ENCODE measurements at regions not wholly inside any gene's neighbourhood (a gene's known extent, or its start where the extent isn't known, plus 50 kb on each side); places are given as distances from the start of the nearest gene placed in this dataset.
"Not testable (repeated sequence)": the region's sequence is repeated elsewhere in the genome, so short reads cannot be mapped to it uniquely, and the experiment has no call there.

DNA sequence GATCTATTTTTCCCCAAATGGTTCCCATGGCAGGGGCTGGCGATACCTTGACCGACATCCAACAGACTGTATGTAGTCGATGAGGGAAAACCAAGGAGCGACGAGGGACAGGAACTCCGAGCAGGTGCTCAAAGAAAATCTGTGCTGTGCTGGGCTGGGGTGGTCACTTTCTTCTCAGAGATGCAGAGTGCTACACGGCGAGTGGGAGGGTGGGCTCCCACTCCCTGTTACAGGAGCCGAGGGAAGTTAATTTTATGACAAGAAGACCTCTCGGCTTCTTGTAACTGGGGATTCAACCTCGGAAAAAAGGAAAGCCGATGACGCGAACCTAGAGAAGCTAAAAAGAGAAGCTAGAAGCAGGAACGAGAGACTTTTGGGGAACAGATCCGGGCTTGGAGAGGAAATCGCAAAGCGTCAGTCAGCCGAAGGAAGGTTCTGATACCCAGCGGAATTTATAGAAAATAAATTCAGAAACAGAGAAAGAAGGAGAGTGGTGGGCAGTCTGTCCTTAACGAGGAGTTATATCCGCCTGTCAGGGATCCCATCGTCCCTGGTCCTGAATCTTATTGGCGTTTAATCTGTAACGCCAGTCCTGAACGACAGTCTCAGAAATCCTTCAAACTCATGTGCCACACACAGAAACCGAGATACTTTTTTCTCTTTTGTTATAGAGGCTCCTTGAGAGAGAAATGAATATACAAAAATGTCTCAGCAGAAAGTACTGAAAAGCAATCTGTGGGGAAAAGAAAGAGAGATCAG is 84.6 kb upstream of the ZNF322 start:
- Mint-ChIP-seq H3K27ac (no peak overlapping the region), H3K36me3 (ENCODE audit: low read depth) (peaks cover 3% of the 10 kb centered on the region; the same call in 1 of the 3 replicates), H3K27me3 (ENCODE audit: insufficient read depth, low read depth, poor library complexity) (peaks cover 41% of the 10 kb centered on the region), H3K9me3 (peaks cover 5% of the 10 kb centered on the region; the same call in 2 of the 3 replicates), H3K4me3 (peak overlapping the region; percentile 88), H3K4me1 (peaks cover 30% of the 10 kb centered on the region)
- peak overlapping the region; percentile 99 for H2AFZ ChIP-seq
- peak overlapping the region; percentile 99 for H3K4me2 ChIP-seq
- H3K36me3 ChIP-seq (ENCODE audit: insufficient read depth): no peaks in the 10 kb centered on the region
- H3K27me3 ChIP-seq (ENCODE audit: insufficient read depth): peaks cover 44% of the 10 kb centered on the region
- peaks cover 16% of the 10 kb centered on the region for H3K4me1 ChIP-seq (ENCODE audit: insufficient read depth)
- TF ChIP-seq, protein P1, sequence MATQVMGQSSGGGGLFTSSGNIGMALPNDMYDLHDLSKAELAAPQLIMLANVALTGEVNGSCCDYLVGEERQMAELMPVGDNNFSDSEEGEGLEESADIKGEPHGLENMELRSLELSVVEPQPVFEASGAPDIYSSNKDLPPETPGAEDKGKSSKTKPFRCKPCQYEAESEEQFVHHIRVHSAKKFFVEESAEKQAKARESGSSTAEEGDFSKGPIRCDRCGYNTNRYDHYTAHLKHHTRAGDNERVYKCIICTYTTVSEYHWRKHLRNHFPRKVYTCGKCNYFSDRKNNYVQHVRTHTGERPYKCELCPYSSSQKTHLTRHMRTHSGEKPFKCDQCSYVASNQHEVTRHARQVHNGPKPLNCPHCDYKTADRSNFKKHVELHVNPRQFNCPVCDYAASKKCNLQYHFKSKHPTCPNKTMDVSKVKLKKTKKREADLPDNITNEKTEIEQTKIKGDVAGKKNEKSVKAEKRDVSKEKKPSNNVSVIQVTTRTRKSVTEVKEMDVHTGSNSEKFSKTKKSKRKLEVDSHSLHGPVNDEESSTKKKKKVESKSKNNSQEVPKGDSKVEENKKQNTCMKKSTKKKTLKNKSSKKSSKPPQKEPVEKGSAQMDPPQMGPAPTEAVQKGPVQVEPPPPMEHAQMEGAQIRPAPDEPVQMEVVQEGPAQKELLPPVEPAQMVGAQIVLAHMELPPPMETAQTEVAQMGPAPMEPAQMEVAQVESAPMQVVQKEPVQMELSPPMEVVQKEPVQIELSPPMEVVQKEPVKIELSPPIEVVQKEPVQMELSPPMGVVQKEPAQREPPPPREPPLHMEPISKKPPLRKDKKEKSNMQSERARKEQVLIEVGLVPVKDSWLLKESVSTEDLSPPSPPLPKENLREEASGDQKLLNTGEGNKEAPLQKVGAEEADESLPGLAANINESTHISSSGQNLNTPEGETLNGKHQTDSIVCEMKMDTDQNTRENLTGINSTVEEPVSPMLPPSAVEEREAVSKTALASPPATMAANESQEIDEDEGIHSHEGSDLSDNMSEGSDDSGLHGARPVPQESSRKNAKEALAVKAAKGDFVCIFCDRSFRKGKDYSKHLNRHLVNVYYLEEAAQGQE (IDR thresholded peaks at IDR 0.05; ENCODE audit: unreplicated experiment): no peak
- TF ChIP-seq EZH2 (IDR thresholded peaks at IDR 0.05; ENCODE audit: low read depth, unreplicated experiment) (peak; percentile 50), JUNB (IDR thresholded peaks at IDR 0.05; ENCODE audit: unreplicated experiment) (no peak), ZNF331 (CRISPR knock-in tag; IDR thresholded peaks at IDR 0.05; ENCODE audit: low read depth) (no peak), CREB1 (CRISPR knock-in tag; IDR thresholded peaks at IDR 0.05; ENCODE audit: low read depth) (no peak), NANOG (IDR thresholded peaks at IDR 0.05; ENCODE audit: borderline replicate concordance) (no peak)
- TF ChIP-seq, protein P2, sequence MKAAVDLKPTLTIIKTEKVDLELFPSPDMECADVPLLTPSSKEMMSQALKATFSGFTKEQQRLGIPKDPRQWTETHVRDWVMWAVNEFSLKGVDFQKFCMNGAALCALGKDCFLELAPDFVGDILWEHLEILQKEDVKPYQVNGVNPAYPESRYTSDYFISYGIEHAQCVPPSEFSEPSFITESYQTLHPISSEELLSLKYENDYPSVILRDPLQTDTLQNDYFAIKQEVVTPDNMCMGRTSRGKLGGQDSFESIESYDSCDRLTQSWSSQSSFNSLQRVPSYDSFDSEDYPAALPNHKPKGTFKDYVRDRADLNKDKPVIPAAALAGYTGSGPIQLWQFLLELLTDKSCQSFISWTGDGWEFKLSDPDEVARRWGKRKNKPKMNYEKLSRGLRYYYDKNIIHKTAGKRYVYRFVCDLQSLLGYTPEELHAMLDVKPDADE (IDR thresholded peaks at IDR 0.05): no peak
- DNase-seq (ENCODE audit: low spot score) (peak; percentile 55), ATAC-seq (peak; percentile 67)
- peak overlapping the region; percentile 93 for H3K4me3 ChIP-seq
- no peak overlapping the region for H3K27ac ChIP-seq (ENCODE audit: low read depth)
- H4K20me1 ChIP-seq (replicated peaks; ENCODE audit: insufficient read depth): no peaks in the 10 kb centered on the region
- no peaks in the 10 kb centered on the region for H3K79me2 ChIP-seq (replicated peaks; ENCODE audit: insufficient read depth)
- peaks cover 13% of the 10 kb centered on the region; the same call in 1 of the 2 replicates for H3K9me2 ChIP-seq (ENCODE audit: insufficient read depth)
- H3F3A ChIP-seq (replicated peaks; ENCODE audit: low read depth): peaks cover 24% of the 10 kb centered on the region

- Mint-ChIP-seq H3K4me1 (peaks cover 30% of the 10 kb centered on the region), H3K27me3 (ENCODE audit: insufficient read depth, low read depth, poor library complexity) (peaks cover 48% of the 10 kb centered on the region), H3K4me3 (peak overlapping the region; percentile 88)
- not testable (repeated sequence) for H3K9me2 ChIP-seq (ENCODE audit: insufficient read depth); H3K79me2 ChIP-seq (replicated peaks; ENCODE audit: insufficient read depth); H3K9me3 Mint-ChIP-seq; H3K27ac Mint-ChIP-seq; ATAC-seq; H4K20me1 ChIP-seq (replicated peaks; ENCODE audit: insufficient read depth); H3K27ac ChIP-seq (ENCODE audit: low read depth); H3K36me3 Mint-ChIP-seq (ENCODE audit: low read depth); DNase-seq (ENCODE audit: low spot score); H3K36me3 ChIP-seq (ENCODE audit: insufficient read depth)
- Histone ChIP-seq H3K4me2 (peak overlapping the region; percentile 99), H2AFZ (peak overlapping the region; percentile 99), H3K27me3 (ENCODE audit: insufficient read depth) (peaks cover 47% of the 10 kb centered on the region), H3F3A (replicated peaks; ENCODE audit: low read depth) (peaks cover 17% of the 10 kb centered on the region), H3K4me1 (ENCODE audit: insufficient read depth) (peaks cover 16% of the 10 kb centered on the region), H3K4me3 (peak overlapping the region; percentile 93)
These were observed 85.3 kb upstream of the ZNF322 start for GRCh38 chr6:26744837-26745282.

GRCh38 chr6:26745964-26746363 is 86.4 kb upstream of the ZNF322 start:
- not testable (repeated sequence) for H3K4me2 ChIP-seq; H3K36me3 ChIP-seq (ENCODE audit: insufficient read depth); H3K36me3 Mint-ChIP-seq (ENCODE audit: low read depth); H3K79me2 ChIP-seq (replicated peaks; ENCODE audit: insufficient read depth); H3K9me2 ChIP-seq (ENCODE audit: insufficient read depth); H3K27ac ChIP-seq (ENCODE audit: low read depth); ATAC-seq; H3K27ac Mint-ChIP-seq; H3F3A ChIP-seq (replicated peaks; ENCODE audit: low read depth); H3K4me3 ChIP-seq; H3K9me3 Mint-ChIP-seq; H4K20me1 ChIP-seq (replicated peaks; ENCODE audit: insufficient read depth); H2AFZ ChIP-seq; DNase-seq (ENCODE audit: low spot score)
- peaks cover 16% of the 10 kb centered on the region for H3K4me1 ChIP-seq (ENCODE audit: insufficient read depth)
- Mint-ChIP-seq H3K4me3 (peak overlapping the region; percentile 88; the same call in 1 of the 3 replicates), H3K4me1 (peaks cover 34% of the 10 kb centered on the region), H3K27me3 (ENCODE audit: insufficient read depth, low read depth, poor library complexity) (peaks cover 52% of the 10 kb centered on the region)
- peaks cover 58% of the 10 kb centered on the region for H3K27me3 ChIP-seq (ENCODE audit: insufficient read depth)

DNA sequence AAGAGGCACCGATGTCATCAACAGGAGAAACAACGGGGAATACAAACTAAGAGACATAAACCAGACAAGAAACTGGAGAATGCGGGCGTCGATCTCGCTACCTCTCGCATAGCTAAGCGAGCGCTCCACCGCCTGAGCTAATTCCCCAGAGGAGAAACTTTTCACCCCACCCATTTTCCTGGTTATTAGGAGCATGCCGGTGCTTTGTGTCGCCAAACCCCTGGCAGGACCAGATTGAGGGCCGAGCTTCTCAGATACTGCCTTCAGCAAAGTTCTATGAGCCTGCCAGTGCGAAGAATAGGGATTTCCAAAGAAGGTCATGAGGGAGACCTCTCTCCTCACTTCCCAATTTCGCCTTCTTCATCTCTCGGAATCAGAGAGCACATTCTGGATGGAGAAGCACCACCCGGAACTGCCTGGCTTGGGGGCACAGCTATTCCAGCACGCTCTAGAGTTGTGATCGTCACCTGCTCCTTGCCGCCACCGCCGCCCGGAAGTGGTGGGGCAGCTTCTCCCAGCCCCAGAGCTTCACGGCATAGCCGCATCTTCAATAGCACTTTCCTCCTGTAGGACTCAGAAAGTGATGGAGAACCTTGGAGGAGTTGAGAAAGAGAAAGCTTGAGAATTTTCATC is 89.7 kb upstream of the ZNF322 start:
- not testable (repeated sequence) for H3K27ac ChIP-seq (ENCODE audit: low read depth); H3K36me3 ChIP-seq (ENCODE audit: insufficient read depth); H3K27ac Mint-ChIP-seq; H3K9me3 Mint-ChIP-seq; H3K9me2 ChIP-seq (ENCODE audit: insufficient read depth); H4K20me1 ChIP-seq (replicated peaks; ENCODE audit: insufficient read depth); H3F3A ChIP-seq (replicated peaks; ENCODE audit: low read depth); H3K36me3 Mint-ChIP-seq (ENCODE audit: low read depth); H3K79me2 ChIP-seq (replicated peaks; ENCODE audit: insufficient read depth)
- peak; percentile 83 for ATAC-seq
- Mint-ChIP-seq H3K4me3 (peak overlapping the region; percentile 84), H3K27me3 (ENCODE audit: insufficient read depth, low read depth, poor library complexity) (peaks cover 51% of the 10 kb centered on the region), H3K4me1 (peaks cover 30% of the 10 kb centered on the region)
- peak; percentile 61 for DNase-seq (ENCODE audit: low spot score)
- Histone ChIP-seq H3K4me3 (peak overlapping the region; percentile 67), H2AFZ (peak overlapping the region; percentile 87), H3K27me3 (ENCODE audit: insufficient read depth) (peaks cover 75% of the 10 kb centered on the region), H3K4me1 (ENCODE audit: insufficient read depth) (peaks cover 16% of the 10 kb centered on the region), H3K4me2 (peak overlapping the region; percentile 86)
